HEK293 (cell line): ENCODE measurements at regions not wholly inside any gene's neighbourhood (a gene's known extent, or its start where the extent isn't known, plus 50 kb on each side); places are given as distances from the start of the nearest gene placed in this dataset.

Source experiments
- TCF7L2 ChIP-seq: IDR thresholded peaks from 2 replicates; pipeline ENCODE4 v1.6.1; 2011; ENCODE audit warnings: low read depth, mild to moderate bottlenecking, inconsistent platforms, low read length, moderate library complexity, borderline replicate concordance
- ZNF426 ChIP-seq: fragments of 450-650 bp; formaldehyde crosslinking; IDR thresholded peaks from 2 replicates; pipeline ENCODE4 v1.5.1; 2017; ENCODE audit warnings: missing biosample characterization, missing genetic modification characterization, mild to moderate bottlenecking, inconsistent platforms, moderate library complexity

GRCh38 chr2:121043827-121044222, 241.2 kb downstream of the TFCP2L1 start:
- no peak for TF ChIP-seq TCF7L2
- TF ChIP-seq ZNF426 (tag by site-specific recombination): no peak
